ENCODE measurements at regions not wholly inside any gene's neighbourhood (a gene's known extent, or its start where the extent isn't known, plus 50 kb on each side); places are given as distances from the start of the nearest gene placed in this dataset.
"Not testable (repeated sequence)": the region's sequence is repeated elsewhere in the genome, so short reads cannot be mapped to it uniquely, and the experiment has no call there.

DNA sequence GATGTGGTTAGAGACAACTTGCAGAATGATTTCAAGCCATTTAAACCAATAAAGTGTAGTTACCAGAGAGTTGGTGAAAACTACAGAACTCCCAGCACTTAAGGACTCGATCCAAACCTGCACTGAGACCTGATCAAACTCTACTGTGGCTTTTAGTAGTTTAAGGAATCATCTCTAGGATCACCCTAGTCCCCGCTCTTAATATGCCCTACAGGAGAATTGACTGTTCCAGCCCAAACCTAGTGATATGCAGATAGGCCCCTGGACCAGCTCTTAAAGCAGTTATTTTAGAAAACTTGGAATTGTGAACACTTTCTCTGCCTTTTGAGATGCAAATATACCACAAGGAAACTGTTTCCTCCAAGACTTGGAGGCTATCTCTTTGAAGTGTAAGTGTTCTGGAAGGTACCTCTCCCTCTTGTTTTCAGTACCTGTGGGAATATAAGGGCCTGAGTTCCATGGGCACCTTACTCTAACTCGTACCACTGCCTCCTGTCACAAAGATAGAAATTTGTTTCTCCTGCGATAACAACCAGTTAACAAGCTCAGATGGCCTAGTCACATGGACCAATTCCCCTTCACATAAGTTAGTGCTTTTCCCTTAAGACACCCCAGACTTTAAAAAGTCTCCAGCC lies 1367.2 kb upstream of the SLC39A10 start:
- Histone ChIP-seq H3K4me1 (ENCODE audit: control insufficient read depth in 1 of 2, low read depth in 2 of 2) (no peaks in the 10 kb centered on the region), H3K27me3 (replicated peaks; ENCODE audit: insufficient read depth) (no peaks in the 10 kb centered on the region), H3K4me3 (no peak overlapping the region), H3K27ac (no peak overlapping the region), H3K36me3 (no peaks in the 10 kb centered on the region), H3K9me3 (no peaks in the 10 kb centered on the region)
- DNase-seq (ENCODE audit: low spot score) (no peak), ATAC-seq (ENCODE audit: insufficient number of reproducible peaks, low FRiP score, low read depth) (no peak)
- TF ChIP-seq, protein P1, sequence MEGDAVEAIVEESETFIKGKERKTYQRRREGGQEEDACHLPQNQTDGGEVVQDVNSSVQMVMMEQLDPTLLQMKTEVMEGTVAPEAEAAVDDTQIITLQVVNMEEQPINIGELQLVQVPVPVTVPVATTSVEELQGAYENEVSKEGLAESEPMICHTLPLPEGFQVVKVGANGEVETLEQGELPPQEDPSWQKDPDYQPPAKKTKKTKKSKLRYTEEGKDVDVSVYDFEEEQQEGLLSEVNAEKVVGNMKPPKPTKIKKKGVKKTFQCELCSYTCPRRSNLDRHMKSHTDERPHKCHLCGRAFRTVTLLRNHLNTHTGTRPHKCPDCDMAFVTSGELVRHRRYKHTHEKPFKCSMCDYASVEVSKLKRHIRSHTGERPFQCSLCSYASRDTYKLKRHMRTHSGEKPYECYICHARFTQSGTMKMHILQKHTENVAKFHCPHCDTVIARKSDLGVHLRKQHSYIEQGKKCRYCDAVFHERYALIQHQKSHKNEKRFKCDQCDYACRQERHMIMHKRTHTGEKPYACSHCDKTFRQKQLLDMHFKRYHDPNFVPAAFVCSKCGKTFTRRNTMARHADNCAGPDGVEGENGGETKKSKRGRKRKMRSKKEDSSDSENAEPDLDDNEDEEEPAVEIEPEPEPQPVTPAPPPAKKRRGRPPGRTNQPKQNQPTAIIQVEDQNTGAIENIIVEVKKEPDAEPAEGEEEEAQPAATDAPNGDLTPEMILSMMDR (IDR thresholded peaks at IDR 0.05): no peak

DNA sequence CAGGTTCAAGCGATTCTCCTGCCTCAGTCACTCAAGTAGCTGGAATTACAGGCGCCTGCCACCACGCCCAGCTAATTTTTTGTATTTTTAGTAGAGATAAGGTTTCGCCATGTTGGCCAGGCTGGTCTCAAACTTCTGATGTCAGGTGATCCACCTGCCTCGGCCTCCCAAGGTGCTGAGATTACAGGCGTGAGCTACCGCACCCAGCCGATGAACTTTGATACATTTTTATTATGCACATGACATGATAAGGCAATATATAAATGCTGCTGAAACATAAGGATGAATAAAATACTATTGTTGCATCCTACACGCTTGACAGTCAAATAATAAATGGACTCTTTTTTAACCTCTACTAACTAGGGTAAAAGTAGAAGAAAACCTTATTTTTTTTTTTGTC lies 1380.4 kb upstream of the SLC39A10 start:
- not testable (repeated sequence) for H3K27me3 ChIP-seq (replicated peaks; ENCODE audit: insufficient read depth); H3K27ac ChIP-seq; DNase-seq (ENCODE audit: low spot score); H3K36me3 ChIP-seq; H3K4me1 ChIP-seq (ENCODE audit: control insufficient read depth in 1 of 2, low read depth in 2 of 2); ATAC-seq (ENCODE audit: insufficient number of reproducible peaks, low FRiP score, low read depth); H3K4me3 ChIP-seq; H3K9me3 ChIP-seq

DNA sequence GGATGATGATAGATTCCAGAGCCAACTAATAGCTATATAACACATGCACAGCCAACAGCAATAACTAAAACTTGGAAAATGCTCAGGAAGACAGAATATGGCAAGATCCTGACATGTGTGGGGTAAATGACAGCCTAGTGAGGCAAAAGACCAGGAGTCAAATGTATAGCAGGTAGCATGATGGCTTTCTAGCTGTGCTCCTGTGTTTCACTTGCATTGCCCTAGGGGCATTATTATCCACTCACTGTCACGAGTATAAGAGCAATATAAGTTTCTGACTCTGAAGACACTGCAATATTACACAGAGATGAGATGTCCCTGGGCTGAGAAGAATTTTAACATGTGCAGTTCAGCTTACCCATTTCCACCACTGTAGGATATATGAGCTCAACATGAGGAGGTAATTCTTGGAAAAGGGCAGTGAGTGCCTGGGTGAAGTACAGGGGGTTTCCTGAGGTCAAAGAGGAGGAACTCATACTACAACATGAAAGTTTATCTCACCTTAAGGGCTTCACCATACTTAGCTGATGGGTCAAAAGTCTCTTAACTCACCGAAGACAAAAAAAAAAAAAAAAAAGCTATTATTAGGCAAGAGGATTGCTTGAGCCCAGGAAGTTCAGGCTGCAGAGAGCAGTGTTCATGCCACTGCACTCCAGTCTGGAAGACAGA lies 1385.6 kb upstream of the SLC39A10 start:
- H3K9me3 ChIP-seq: no peaks in the 10 kb centered on the region
- TF ChIP-seq, protein P1 (IDR thresholded peaks at IDR 0.05): no peak

DNA sequence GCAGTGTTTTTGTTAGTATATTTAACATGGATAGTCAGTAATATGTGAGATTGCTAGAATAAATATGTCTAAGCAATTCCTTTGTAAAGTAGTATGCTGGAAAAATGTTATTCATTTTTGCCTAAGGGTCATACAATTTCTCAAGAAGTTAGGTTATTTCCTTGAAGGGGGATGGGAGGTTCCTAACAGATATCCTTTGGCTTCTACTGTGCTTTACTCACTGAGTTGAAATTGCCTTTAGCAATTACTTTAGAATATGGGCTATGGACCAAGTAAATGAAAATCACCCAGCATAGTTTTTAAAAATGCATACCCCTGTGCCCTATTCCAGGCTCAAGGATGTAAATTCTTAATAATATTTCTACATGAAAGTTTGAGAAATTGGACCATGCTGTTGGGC lies 1386.4 kb upstream of the SLC39A10 start:
- TF ChIP-seq, protein P1 (IDR thresholded peaks at IDR 0.05): no peak
- Histone ChIP-seq H3K36me3 (no peaks in the 10 kb centered on the region), H3K27ac (no peak overlapping the region), H3K27me3 (replicated peaks; ENCODE audit: insufficient read depth) (no peaks in the 10 kb centered on the region), H3K4me3 (no peak overlapping the region), H3K9me3 (no peaks in the 10 kb centered on the region), H3K4me1 (ENCODE audit: control insufficient read depth in 1 of 2, low read depth in 2 of 2) (no peaks in the 10 kb centered on the region)
- no peak for DNase-seq (ENCODE audit: low spot score)
- ATAC-seq (ENCODE audit: insufficient number of reproducible peaks, low FRiP score, low read depth): no peak

More for the DNA sequence above, 1385.6 kb upstream of the SLC39A10 start:
- Histone ChIP-seq H3K4me3 (no peak overlapping the region), H3K27ac (no peak overlapping the region), H3K27me3 (replicated peaks; ENCODE audit: insufficient read depth) (no peaks in the 10 kb centered on the region), H3K36me3 (no peaks in the 10 kb centered on the region), H3K4me1 (ENCODE audit: control insufficient read depth in 1 of 2, low read depth in 2 of 2) (no peaks in the 10 kb centered on the region)
- no peak for ATAC-seq (ENCODE audit: insufficient number of reproducible peaks, low FRiP score, low read depth)
- no peak for DNase-seq (ENCODE audit: low spot score)

DNA sequence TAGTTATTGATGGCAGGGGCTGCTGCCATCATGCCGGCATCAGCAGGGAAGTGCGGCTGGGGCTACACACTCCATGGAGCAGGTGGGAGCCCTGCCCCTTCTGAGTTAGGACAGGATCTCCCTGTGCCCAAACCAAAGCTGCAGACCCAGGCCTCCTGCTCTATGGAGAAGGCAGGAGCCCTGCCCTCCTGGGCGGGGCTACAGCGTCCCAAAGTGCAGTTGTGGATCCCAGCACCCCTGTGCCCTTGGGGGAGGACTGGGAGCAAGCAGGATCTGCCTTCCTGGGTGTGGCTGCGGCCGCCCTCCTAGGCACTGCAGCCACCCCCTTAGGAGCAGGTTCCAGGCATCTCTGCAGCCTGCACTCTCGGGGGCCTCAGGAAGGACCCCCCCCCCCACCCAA lies 1392.4 kb upstream of the SLC39A10 start:
- Histone ChIP-seq H3K27ac (no peak overlapping the region), H3K4me1 (ENCODE audit: control insufficient read depth in 1 of 2, low read depth in 2 of 2) (no peaks in the 10 kb centered on the region), H3K27me3 (replicated peaks; ENCODE audit: insufficient read depth) (no peaks in the 10 kb centered on the region), H3K9me3 (no peaks in the 10 kb centered on the region), H3K36me3 (no peaks in the 10 kb centered on the region), H3K4me3 (no peak overlapping the region)
- TF ChIP-seq, protein P1 (IDR thresholded peaks at IDR 0.05): no peak
- ATAC-seq (ENCODE audit: insufficient number of reproducible peaks, low FRiP score, low read depth): no peak
- no peak for DNase-seq (ENCODE audit: low spot score)

All from thoracic aorta (tissue), 2 donors.